Neural crest cell (in vitro differentiated cells): ENCODE measurements at regions not wholly inside any gene's neighbourhood (a gene's known extent, or its start where the extent isn't known, plus 50 kb on each side); places are given as distances from the start of the nearest gene placed in this dataset.

ENCODE experiments used
- DNase-seq: peaks from one replicate; pipeline ENCODE4 v3.0.0; 2021; ENCODE audit warnings: low read depth, mixed read lengths, low spot score
- H3K27ac Mint-ChIP-seq: one replicate; pipeline ENCODE4 v1.8.0; 2021; ENCODE audit warnings: mild to moderate bottlenecking, mixed read lengths; ENCODE audit not compliant: unreplicated experiment
- H3K27me3 Mint-ChIP-seq: 2 replicates; pipeline ENCODE4 v1.8.0; 2021; ENCODE audit warnings: low read depth, mild to moderate bottlenecking, mixed read lengths
- H3K36me3 Mint-ChIP-seq: 2 replicates; pipeline ENCODE4 v1.8.0; 2021; ENCODE audit warnings: low read depth, mild to moderate bottlenecking, mixed read lengths
- H3K4me1 Mint-ChIP-seq: 2 replicates; pipeline ENCODE4 v1.8.0; 2021; ENCODE audit warnings: mixed read lengths
- H3K4me3 Mint-ChIP-seq: one replicate; pipeline ENCODE4 v1.8.0; 2021; ENCODE audit warnings: mild to moderate bottlenecking, mixed read lengths
- H3K9me3 Mint-ChIP-seq: 2 replicates; pipeline ENCODE4 v1.8.0; 2021; ENCODE audit warnings: mixed read lengths
- CTCF ChIP-seq: fragments of 200-600 bp; sonication (generic); conservative IDR thresholded peaks from 2 replicates; pipeline ENCODE4 v1.5.0; 2021; ENCODE audit warnings: antibody characterized with exemption, mild to moderate bottlenecking

- no peak for DNase-seq
- Mint-ChIP-seq H3K27me3 (no peaks in the 10 kb centered on the region), H3K4me3 (no peak overlapping the region), H3K4me1 (no peaks in the 10 kb centered on the region), H3K9me3 (peaks cover 3% of the 10 kb centered on the region), H3K27ac (no peak overlapping the region), H3K36me3 (peaks cover 5% of the 10 kb centered on the region)
- no peak for TF ChIP-seq CTCF
These were observed 457.3 kb downstream of the RIT2 start for GRCh38 chr18:42658171-42658570.

- H3K36me3 Mint-ChIP-seq = peaks cover 5% of the 10 kb centered on the region
- DNase-seq = no peak
- H3K27me3 Mint-ChIP-seq = no peaks in the 10 kb centered on the region
- no peaks in the 10 kb centered on the region for H3K4me1 Mint-ChIP-seq
- H3K4me3 Mint-ChIP-seq = no peak overlapping the region
- peaks cover 3% of the 10 kb centered on the region for H3K9me3 Mint-ChIP-seq
- no peak for TF ChIP-seq CTCF
- no peak overlapping the region for H3K27ac Mint-ChIP-seq
These were observed 456.3 kb downstream of the RIT2 start for GRCh38 chr18:42659187-42659586.

- no peak for DNase-seq
- H3K27me3 Mint-ChIP-seq = no peaks in the 10 kb centered on the region
- TF ChIP-seq CTCF = no peak
- peaks cover 44% of the 10 kb centered on the region for H3K4me1 Mint-ChIP-seq
- no peaks in the 10 kb centered on the region for H3K9me3 Mint-ChIP-seq
- no peaks in the 10 kb centered on the region for H3K36me3 Mint-ChIP-seq
- no peak overlapping the region for H3K4me3 Mint-ChIP-seq
- no peak overlapping the region for H3K27ac Mint-ChIP-seq
These were observed 444.6 kb downstream of the RIT2 start for GRCh38 chr18:42670860-42671259.

GRCh38 chr18:42675810-42676209, 439.7 kb downstream of the RIT2 start:
- Mint-ChIP-seq H3K4me1 (peaks cover 20% of the 10 kb centered on the region), H3K36me3 (no peaks in the 10 kb centered on the region), H3K9me3 (no peaks in the 10 kb centered on the region), H3K27me3 (no peaks in the 10 kb centered on the region), H3K27ac (no peak overlapping the region), H3K4me3 (no peak overlapping the region)
- no peak for DNase-seq
- TF ChIP-seq CTCF = no peak

- Mint-ChIP-seq H3K36me3 (peaks cover 12% of the 10 kb centered on the region), H3K4me3 (no peak overlapping the region), H3K9me3 (peaks cover 25% of the 10 kb centered on the region), H3K27ac (no peak overlapping the region), H3K4me1 (no peaks in the 10 kb centered on the region), H3K27me3 (no peaks in the 10 kb centered on the region)
- no peak for DNase-seq
- TF ChIP-seq CTCF = no peak
These were observed 432.4 kb downstream of the RIT2 start for GRCh38 chr18:42683094-42683493.

GRCh38 chr18:42689310-42689709, 426.2 kb downstream of the RIT2 start:
- H3K4me3 Mint-ChIP-seq = no peak overlapping the region

More at GRCh38 chr18:42689310-42689709, 426.2 kb downstream of the RIT2 start:
- no peak for TF ChIP-seq CTCF
- DNase-seq = no peak
- H3K9me3 Mint-ChIP-seq = peaks cover 9% of the 10 kb centered on the region
- H3K27me3 Mint-ChIP-seq = no peaks in the 10 kb centered on the region
- H3K4me1 Mint-ChIP-seq = no peaks in the 10 kb centered on the region
- H3K36me3 Mint-ChIP-seq = peaks cover 4% of the 10 kb centered on the region
- no peak overlapping the region for H3K27ac Mint-ChIP-seq
